ENCODE measurements at regions not wholly inside any gene's neighbourhood (a gene's known extent, or its start where the extent isn't known, plus 50 kb on each side); places are given as distances from the start of the nearest gene placed in this dataset.

DNA sequence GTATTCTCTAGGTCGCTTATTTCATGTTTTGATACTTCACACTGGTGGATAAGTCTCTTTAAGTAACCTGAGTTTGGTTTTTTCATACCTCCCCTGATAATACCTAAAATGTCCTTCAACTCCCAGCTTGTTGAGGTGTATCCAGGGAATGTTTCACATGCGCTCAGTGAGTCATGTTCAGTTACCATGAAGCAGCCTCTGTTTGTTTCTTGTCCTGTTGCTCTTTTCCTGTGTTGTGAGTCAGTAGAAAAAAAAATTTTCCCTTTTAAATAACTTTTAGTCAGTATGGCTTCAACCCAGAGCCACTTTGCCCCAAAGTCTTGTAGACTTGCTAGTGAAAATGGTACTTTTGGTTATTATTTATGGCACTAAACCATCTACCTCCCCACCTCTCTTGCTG, 278.4 kb upstream of the ZPLD1 start:
- TF ChIP-seq, protein P1, sequence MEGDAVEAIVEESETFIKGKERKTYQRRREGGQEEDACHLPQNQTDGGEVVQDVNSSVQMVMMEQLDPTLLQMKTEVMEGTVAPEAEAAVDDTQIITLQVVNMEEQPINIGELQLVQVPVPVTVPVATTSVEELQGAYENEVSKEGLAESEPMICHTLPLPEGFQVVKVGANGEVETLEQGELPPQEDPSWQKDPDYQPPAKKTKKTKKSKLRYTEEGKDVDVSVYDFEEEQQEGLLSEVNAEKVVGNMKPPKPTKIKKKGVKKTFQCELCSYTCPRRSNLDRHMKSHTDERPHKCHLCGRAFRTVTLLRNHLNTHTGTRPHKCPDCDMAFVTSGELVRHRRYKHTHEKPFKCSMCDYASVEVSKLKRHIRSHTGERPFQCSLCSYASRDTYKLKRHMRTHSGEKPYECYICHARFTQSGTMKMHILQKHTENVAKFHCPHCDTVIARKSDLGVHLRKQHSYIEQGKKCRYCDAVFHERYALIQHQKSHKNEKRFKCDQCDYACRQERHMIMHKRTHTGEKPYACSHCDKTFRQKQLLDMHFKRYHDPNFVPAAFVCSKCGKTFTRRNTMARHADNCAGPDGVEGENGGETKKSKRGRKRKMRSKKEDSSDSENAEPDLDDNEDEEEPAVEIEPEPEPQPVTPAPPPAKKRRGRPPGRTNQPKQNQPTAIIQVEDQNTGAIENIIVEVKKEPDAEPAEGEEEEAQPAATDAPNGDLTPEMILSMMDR (IDR thresholded peaks at IDR 0.05 in 4 of 5, conservative IDR thresholded peaks at IDR 0.05 in 1 of 5), result no peak
- no peak for TF ChIP-seq POLR2A (IDR thresholded peaks at IDR 0.05)

Data from gastrocnemius medialis (tissue), 4 donors.